HG03432 (cell line): ENCODE measurements at regions not wholly inside any gene's neighbourhood (a gene's known extent, or its start where the extent isn't known, plus 50 kb on each side); places are given as distances from the start of the nearest gene placed in this dataset.
A peak's percentile ranks its signal among the peaks of the same experiment; 100 is the strongest.
"Not testable (repeated sequence)": the region's sequence is repeated elsewhere in the genome, so short reads cannot be mapped to it uniquely, and the experiment has no call there.

Source experiments
- ATAC-seq: cut with Tn5 transposase; IDR thresholded peaks from one replicate; pipeline ENCODE4 v1.9.1; 2021; ENCODE audit warnings: mild to moderate bottlenecking, moderate library complexity; ENCODE audit not compliant: unreplicated experiment

DNA sequence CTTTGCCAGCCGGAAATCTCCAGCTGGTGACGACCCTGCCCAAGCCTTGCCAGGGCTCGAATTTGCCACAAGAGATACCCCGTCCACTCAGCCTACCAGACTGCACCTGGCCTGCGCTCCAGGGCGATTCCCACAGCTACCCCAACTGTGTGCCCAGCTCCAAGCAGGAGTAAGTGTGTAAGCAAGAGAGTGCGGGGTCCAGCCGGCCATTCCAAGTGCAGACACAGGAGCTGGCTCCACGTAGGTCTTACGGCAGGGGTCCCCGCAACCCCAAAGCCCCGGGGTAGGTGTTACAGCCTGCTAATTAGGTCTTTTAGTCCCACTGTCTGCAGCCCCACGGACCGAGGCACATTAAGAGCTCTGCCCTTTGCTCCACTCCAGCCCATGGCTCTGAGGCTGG lies 1305.2 kb downstream of the ARAP2 start:
- no peak for ATAC-seq

DNA sequence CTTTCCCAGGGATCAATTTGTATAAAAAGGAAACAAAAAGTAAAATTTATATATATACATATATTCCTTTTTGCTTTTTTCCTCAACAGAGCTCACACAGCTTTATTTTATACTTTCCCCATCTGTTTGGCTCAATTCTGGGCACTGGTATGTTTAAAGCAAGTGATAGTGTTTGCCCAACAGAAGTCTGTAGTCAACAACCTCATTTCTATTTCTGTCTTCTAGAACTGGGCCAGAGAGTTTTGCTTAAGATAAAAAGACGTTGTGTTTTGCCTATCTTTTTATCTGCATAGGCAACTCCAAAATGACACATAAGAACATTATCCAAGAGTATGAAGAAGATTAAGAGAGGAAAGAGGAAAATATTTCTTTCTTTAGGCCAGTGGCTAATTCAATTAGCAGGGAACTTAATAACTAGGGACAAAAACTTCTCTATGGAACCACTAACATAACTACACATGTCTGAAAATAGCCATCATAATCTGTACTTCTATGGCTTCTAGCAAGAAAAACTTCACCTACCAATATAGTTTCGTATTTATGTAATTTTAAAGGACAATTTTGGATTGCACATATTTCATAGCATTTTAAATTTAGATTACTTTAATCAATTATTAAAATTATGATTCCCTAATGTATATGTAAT lies 1300.5 kb downstream of the ARAP2 start:
- ATAC-seq: no peak

DNA sequence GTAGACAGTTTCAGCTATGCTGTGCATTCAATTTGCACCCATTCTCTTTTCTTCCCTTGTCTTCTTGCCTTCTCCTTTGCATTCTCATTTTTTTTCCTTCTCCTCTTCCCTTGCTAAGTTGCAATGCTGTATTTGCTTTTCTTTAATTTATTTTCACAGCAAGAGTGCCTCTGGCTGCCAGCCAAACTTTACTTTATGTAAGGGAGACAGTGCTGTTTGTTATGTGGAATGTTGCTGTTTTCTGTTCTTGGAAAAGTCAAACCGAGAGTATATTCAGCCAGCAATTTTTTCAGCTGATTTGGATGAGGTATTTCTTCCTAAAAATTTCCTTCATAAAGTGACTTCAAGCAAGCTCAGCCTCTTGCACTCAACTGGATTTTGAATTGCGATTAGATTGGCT lies 1293.4 kb downstream of the ARAP2 start:
- no peak for ATAC-seq

DNA sequence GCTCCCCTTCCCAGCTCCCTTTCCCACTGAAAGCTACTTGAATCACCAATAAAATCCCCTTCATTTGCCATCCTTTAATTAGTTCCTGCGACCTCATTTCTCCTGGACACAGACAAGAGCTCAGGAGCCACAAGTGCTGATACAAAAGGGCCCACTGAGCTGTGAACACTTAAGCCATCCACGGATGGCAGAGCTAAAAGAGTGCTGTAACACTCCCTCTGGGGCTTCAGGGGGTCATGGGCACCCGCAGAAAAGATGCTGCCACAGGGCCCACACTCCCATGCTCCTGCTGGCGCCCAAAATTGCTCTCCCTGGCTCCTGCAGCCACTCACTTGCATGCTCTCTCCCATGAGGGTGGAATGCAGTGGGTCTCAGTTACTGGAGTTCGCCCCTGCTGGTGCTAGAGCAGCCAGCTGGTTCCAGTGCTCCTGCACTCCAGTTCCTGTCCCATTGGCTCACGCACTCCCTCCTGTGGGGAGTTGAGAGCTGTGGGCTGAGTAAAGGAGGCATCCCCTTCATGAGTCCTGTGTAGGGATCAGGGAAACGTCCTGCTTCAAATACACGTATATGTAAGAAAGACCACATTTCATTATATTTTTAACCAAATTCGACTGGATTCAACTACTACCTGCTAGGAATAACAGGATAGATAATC lies 1291.0 kb downstream of the ARAP2 start:
- no peak for ATAC-seq

DNA sequence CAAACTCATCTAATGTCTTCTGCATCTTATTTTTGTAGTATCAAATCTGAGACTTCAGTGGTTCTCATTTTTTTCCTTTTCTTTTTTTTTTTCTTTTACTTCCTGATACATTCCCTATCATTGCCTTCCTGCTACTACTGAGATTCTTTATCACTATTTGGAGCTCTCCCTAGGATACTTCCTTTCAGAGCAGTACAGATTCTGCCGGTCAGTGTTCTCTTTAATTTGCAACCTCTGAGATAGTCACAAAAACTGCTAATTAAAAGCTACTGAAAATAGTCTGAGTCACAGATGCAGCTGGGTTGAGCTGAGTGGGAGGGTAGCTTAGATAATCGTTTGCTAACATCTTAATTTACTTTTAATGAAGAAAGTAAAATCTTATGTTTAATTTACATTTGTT lies 1279.7 kb downstream of the ARAP2 start:
- ATAC-seq: no peak

DNA sequence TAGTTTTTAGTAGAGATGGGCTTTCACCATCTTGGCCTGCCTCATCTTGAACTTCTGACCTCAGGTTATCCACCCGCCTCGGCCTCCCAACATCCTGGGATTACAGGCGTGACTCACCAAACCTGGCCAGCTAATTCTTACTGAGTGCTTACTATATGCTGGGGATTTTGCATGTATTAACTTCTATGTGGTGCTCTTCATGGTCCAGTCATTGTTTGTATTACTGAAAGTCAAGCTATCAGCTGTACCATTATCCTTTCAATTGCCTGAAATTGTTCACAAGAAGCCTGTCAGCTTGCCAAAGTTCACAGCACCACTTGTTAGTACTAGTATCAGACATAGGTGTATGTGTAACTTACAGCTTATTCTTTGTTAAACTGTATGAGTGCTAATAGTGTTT lies 1272.1 kb downstream of the ARAP2 start:
- ATAC-seq: no peak

DNA sequence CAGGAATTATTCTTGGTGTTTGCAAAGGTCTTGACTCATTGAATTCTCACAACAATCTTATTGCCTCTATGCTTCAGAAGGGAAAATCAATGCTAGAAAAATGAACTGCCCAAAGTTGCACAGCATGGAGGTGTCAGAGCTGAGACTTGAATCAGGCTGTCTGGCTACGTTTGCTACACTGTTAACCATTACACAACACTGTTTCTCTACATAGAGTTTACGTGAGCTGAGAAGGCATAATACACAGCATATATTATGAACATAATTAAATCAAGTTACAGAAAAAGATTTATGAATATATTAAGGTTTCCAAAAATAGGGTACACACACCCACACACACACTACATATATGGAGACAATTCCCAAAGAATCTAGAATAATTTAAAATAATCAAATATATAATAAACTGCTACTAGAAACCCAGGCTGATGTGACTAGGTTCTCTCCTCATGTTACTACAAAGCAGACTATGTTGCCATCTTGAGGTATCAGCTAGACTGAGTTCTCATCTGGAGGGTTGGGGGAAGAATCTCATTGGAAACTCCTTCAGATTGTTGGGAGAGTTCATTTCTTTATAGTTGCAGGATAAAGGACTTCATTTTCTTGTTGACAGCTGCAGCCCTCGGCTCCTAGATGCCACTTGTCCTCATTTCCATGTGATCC lies 1270.5 kb downstream of the ARAP2 start:
- ATAC-seq: no peak

DNA sequence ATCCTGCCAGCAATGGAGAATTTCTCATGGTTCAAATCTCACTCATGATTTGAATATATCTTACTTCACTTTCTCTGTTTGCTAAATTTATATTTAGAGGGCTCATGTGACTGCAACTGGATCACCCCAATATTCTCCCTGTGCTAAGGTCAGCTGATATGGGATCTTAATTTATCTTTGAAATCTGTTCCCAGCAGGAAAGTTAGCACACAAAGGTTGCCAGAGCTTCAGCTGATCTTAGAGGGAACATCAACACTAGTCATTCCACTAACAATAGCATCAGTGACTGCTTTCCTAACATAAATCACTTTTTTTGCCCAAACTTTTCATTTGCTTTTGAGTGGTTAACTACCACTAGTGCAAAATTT lies 1270.0 kb downstream of the ARAP2 start:
- ATAC-seq: no peak

DNA sequence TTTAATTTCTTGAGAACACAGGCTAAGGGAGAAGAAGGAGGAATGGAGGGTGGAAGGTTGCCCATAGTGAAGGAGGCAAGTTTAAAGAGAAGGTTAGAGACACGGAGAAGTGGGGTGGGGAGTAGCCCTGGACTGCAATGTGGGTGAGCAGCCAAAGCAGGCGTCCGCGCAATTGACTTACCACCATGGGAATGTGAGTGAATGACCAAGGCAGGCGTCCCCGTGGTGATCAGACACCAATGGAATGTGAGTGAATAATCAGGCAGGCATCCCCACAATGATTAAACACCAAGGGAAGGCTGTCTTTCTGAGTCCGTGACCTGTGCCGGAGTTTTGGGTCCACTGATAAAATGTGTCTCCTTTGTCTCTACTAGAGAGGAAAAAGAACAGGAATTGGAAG lies 1223.1 kb downstream of the ARAP2 start:
- ATAC-seq: not testable (repeated sequence)

DNA sequence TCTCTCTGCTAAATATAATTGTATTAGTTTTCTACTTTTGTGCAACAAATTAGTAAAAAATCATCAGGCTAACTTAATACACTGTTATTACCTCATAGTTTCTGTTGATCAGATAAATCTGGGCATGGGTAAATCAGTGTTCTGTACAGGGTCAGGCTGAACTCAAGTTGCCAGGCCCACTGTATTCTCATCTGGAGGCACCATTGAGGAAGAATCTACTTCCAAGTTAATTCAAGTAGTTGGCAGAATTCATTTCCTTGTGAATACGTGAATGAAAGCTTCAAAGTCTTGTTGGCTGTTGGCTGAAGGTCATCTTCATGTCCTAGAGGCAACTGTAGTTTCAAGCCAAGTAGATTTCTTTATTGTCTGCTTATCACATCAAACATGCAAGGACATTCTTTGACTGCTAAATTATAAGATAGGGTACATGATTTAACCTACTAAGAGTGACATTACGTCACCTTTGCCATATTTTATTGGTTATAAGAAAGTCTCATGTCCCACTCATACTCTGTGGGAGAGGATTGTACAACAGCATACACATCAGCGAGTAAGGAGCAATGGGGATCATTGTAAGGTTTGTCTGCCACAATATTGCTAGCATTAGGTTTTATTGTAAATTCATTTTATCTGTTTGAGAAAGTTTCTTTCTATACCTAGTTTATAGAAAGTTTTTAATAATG lies 1219.0 kb downstream of the ARAP2 start:
- ATAC-seq: no peak

DNA sequence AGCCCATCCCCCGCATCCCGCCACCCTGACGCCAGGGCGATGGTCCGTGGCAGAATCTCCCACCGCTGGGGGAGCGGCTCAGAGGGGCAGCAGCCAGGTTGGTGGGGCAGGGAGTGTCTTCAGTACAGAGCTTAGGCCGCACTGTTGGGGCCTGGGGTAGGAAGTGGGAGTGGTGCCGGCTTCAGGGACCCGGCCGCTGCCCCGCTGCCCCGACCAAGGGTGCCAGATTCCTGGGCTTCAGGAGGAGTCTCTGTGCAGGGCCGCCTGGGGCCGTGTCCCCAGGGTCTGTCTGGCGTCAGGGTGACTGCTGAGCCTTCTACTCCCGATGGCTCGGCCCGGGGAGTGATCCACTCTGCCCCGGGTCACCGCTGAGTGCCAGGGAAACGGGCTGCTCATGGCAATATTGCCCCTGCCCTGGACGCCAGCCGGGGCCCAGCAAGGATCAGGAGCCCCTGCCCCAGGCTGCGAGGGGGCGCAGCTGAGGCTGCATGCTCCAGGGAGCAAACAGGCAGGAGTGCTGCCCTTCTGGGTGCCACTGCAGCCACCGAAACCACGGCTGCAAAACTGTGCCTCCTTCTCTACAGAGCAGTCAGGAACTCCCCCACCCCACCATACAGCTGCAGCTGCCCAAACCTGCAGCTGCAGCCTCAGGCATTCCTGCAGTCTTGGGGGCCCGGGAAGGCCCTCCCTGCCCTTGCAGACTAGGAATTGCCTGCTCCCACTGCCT lies 1206.1 kb downstream of the ARAP2 start:
- ATAC-seq: no peak

DNA sequence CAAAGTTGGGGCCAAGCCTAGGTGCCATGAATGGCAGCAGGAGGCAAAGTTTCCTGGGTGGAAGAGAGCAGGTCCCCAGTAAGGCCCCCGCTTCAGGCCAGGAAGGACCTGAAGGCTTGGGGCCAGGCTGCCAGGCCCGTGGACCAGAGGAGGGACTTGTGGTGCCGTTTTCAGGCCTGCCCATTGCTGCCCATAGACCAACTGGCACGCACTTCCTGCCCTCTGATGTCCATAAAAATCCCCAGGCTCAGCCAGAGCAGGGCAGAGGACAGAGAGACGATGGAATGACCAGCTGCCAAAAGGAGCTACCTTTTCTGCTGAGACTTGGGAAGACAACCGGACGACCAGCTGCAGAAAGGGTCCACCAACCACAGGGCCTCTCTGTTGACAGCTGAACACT lies 1205.5 kb downstream of the ARAP2 start:
- ATAC-seq: no peak

DNA sequence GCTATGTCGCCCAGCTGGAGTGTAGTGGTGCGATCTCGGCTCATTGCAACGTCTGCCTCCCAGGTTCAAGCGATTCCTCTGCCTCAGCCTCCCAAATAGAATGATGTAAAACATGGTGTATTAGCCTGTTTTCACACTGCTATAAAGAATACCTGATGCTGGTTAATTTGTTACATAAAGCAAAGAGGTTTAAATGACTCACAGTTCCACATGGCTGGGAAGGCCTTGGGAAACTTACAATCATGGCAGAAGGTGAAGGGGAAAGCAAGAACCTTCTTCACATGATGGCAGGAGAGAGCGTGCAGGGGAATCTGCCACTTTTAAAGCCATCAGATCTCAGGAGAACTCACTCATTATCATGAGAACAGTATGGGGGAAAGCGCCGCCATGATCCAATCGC lies 1191.8 kb downstream of the ARAP2 start:
- no peak for ATAC-seq

DNA sequence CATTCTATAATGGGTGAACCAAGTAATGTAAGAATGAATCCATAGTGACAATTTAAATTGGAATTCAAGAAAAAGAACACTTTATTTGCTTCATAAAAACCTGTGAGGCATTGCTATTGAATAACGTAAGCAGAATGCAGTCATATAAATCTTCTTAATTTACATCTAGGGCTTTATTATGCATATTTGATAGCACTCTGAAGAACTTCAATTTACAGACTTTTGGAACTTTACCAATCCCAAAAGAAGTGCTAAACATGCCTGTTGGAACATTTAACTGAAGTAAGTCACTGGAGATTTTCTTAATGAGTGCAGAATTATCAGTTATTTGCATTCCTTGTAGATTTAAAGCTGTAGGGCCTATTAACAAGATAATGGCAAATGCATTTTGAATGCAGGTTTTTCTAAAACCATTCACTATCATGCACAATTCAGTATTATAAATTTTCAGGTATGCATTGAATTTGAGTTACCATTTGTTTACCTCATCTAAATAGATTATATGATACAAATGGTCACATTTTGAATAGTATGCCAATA lies 1181.2 kb downstream of the ARAP2 start:
- ATAC-seq: no peak

DNA sequence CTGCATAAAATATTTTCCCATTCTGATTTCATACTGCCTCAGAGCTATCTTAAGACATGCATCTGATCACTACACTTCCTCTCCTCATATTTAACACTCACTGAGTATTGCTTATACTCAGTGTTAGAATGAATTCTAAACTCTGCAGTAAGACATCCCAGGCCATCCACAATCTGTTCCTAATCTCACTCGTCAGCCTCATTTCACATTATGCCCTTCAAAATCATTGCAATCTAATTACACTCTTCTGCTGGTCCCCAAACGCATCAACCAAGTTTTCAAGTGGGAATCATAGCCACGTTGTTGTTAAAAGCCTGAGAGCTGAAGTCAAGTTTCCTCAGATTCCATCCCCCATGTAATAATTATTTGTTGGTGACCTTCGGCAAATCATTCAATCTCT lies 1177.9 kb downstream of the ARAP2 start:
- no peak for ATAC-seq

DNA sequence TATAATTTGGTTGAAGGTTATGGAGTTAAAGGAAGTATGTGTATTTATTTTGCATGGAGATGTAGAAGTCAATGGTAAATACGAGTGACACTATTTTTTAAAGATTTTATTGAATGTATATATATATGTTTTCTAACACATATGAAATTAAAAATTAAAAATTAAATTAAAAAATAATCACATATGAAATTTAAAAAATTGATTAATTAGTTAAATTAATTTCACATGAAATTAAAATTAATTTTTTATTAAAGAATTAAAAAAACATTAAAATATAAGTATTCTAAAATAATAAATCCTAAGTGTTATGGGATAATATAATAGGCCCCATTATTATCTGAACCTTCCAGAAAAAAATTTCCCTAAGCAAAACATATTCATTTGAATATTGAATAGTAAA lies 1163.5 kb downstream of the ARAP2 start:
- no peak for ATAC-seq

DNA sequence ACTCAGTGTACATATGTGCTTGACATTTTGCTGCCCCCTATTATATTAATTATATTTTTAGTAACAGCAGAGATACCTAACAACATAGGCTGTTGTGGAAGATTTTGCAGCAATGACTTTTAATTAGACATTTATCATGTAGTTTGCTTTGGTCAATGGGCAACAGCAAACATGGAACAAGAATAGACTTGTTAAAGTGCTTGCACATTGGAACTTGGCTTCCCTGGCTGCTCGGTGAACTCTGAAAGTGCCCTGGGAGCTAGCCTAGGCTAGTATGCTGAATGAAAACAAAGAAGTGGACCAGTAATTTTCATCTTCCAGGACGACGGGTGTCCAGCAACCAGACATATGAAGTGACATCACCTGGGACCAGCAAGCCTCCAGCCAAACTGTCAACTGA lies 1157.1 kb downstream of the ARAP2 start:
- no peak for ATAC-seq

DNA sequence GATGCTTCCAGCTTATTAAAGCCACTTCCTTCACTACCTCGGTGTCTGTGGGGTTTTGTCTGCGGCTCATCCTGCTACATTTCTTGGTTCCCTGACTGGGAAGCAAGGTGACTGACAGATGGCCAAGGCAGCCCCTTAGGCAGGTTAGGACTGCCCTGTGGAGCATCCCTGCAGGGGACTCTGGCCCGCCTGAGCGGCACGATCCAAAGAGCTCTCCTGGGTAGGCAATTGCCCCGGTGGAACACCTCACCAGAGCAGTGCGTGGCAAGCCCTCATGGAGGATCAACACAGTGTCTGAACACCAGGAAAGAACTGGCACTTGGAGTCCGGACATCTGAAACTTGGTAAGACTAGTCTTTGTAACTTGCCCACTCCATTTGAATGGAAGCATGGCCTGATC lies 1143.4 kb downstream of the ARAP2 start:
- no peak for ATAC-seq

DNA sequence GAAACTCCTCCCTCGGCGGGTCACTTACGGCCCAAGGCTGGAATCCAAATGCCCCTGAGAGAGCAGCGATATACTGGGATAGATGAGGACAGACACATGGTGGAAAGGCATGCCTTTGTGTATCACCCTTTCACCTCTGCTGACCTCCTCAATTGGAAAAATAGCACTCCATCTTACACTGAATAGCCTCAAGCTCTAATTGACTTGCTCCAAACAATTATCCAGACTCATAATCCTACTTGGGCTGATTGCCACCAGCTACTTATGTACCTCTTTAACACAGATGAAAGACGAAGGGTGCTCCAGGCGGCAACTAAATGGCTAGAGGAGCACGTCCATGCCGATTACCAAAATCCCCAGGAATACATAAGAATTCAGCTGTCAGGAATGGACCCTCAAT lies 1142.2 kb downstream of the ARAP2 start:
- ATAC-seq: no peak

DNA sequence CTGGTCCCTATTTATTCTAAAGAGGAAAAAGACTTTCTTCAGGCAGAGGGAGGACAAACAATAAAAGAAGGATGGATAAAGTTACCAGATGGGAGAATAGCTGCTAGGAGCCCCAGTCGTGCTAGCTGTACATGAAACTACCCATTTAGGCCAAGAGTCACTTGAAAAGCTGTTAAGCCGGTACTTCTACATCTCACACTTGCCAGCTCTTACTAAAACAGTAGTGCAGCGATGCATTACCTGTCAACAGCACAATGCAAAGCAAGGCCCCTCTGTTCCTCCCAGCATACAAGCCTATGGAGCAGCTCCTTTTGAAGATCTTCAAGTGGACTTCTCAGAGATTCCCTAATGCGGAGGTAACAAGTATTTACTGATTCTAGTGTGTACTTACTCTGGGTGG lies 1138.8 kb downstream of the ARAP2 start:
- peak; percentile 38 for ATAC-seq

DNA sequence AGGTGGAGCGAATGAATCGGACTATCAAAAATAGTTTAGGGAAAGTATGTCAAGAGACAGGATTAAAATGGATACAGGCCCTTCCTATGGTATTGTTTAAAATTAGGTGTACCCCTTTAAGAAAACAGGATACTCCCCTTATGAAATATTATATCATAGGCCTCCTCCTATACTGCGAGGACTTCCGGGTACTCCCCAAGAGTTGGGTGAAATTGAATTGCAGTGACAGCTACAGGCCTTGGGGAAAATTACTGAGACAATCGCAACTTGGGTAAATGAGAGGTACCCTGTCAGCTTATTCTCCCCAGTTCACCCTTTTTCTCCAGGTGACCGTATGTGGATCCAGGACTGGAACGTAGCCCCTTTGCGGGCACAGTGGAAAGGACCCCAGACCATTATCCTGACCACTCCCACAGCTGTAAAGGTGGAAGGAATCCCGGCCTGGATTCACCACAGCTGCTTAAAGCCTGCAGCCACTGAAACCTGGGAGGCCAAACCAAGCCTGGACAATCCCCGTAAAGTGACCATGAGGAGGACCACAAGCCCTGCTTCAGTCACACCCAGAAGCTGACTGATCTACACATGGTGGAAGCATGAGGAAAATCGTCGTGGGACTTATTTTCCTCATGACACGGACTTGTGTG lies 1138.1 kb downstream of the ARAP2 start:
- ATAC-seq: no peak
